Neuronal stem cell (in vitro differentiated cells): ENCODE measurements at regions not wholly inside any gene's neighbourhood (a gene's known extent, or its start where the extent isn't known, plus 50 kb on each side); places are given as distances from the start of the nearest gene placed in this dataset.

Experiments used
- DNase-seq: peaks from one replicate; pipeline ENCODE4 v3.0.0-alpha.2; 2013; ENCODE audit warnings: low spot score
- H2AFZ ChIP-seq: one replicate; pipeline ENCODE4 v1.6.1; 2013; ENCODE audit warnings: mild to moderate bottlenecking, low read length, inconsistent platforms
- H2AK5ac ChIP-seq: 2 replicates; pipeline ENCODE4 v1.6.1; 2013; ENCODE audit warnings: low read depth, mild to moderate bottlenecking, inconsistent platforms, low read length, moderate library complexity, mixed read lengths
- H2BK120ac ChIP-seq: 2 replicates; pipeline ENCODE4 v1.6.1; 2013; ENCODE audit warnings: low read depth, mild to moderate bottlenecking, inconsistent platforms, low read length, moderate library complexity, mixed read lengths
- H2BK12ac ChIP-seq: one replicate; pipeline ENCODE4 v1.6.1; 2013; ENCODE audit warnings: low read length, inconsistent platforms
- H2BK15ac ChIP-seq: 2 replicates; pipeline ENCODE4 v1.6.1; 2013; ENCODE audit warnings: mild to moderate bottlenecking, low read length, inconsistent platforms, mixed read lengths
- H2BK5ac ChIP-seq: one replicate; pipeline ENCODE4 v1.6.1; 2013; ENCODE audit warnings: inconsistent platforms, mild to moderate bottlenecking, low read length, moderate library complexity
- H3K14ac ChIP-seq: one replicate; pipeline ENCODE4 v1.6.1; 2013; ENCODE audit warnings: low read length, inconsistent platforms
- H3K18ac ChIP-seq: 2 replicates; pipeline ENCODE4 v1.6.1; 2013; ENCODE audit warnings: low read length, inconsistent platforms
- H3K23ac ChIP-seq: 2 replicates; pipeline ENCODE4 v1.6.1; 2013; ENCODE audit warnings: low read depth, mild to moderate bottlenecking, mixed read lengths, low read length, inconsistent platforms; ENCODE audit not compliant: poor library complexity
- H3K27ac ChIP-seq: replicated peaks from 3 replicates; pipeline ENCODE4 v1.5.1; 2013; ENCODE audit warnings: low read length, inconsistent platforms
- H3K27me3 ChIP-seq, 3 experiments: 2 replicates each; pipeline ENCODE4 v1.6.1; 2013; ENCODE audit warnings: low read length in 3 of 3, mild to moderate bottlenecking in 2 of 3, inconsistent platforms in 1 of 3, low read depth in 1 of 3, mixed read lengths in 1 of 3, moderate library complexity in 1 of 3; ENCODE audit not compliant: control insufficient read depth in 3 of 3, insufficient read depth in 3 of 3
- H3K36me3 ChIP-seq, 2 donors: replicated peaks in 1 of 2; 2 replicates each; pipeline ENCODE4 v1.6.1; 2013; ENCODE audit warnings: low read length in 2 of 2; ENCODE audit not compliant: control insufficient read depth in 2 of 2, insufficient read depth in 2 of 2
- H3K4ac ChIP-seq: 2 replicates; pipeline ENCODE4 v1.6.1; 2013; ENCODE audit warnings: inconsistent platforms, mild to moderate bottlenecking, low read length, moderate library complexity
- H3K4me1 ChIP-seq, 2 donors: 1 replicate in 1 of 2; 2 replicates in 1 of 2; pipeline ENCODE4 v1.6.1; 2013; ENCODE audit warnings: low read length in 2 of 2, low read depth in 1 of 2; ENCODE audit not compliant: control insufficient read depth in 2 of 2, insufficient read depth in 1 of 2
- H3K4me2 ChIP-seq: one replicate; pipeline ENCODE4 v1.6.1; 2013; ENCODE audit warnings: mild to moderate bottlenecking, low read length, inconsistent platforms; ENCODE audit not compliant: insufficient read depth, poor library complexity, severe bottlenecking
- H3K4me3 ChIP-seq, 2 donors: 2 replicates each; pipeline ENCODE4 v1.5.1; 2013; ENCODE audit warnings: low read length in 2 of 2, mild to moderate bottlenecking in 2 of 2, inconsistent platforms in 1 of 2, moderate library complexity in 1 of 2
- H3K79me1 ChIP-seq: one replicate; pipeline ENCODE4 v1.6.1; 2013; ENCODE audit warnings: low read depth, mild to moderate bottlenecking, inconsistent platforms, low read length, moderate library complexity
- H3K9ac ChIP-seq: one replicate; pipeline ENCODE4 v1.6.1; 2013; ENCODE audit warnings: mild to moderate bottlenecking, low read depth, low read length, inconsistent platforms; ENCODE audit not compliant: poor library complexity
- H3K9me3 ChIP-seq, 2 donors: replicated peaks in 1 of 2; 2 replicates each; pipeline versions ENCODE3 to v1.6.1; 2013; ENCODE audit warnings: low read length in 2 of 2, mild to moderate bottlenecking in 2 of 2, inconsistent platforms in 1 of 2, low read depth in 1 of 2, mixed read lengths in 1 of 2, moderate library complexity in 1 of 2; ENCODE audit not compliant: control insufficient read depth in 2 of 2, insufficient read depth in 1 of 2
- H4K8ac ChIP-seq: one replicate; pipeline ENCODE4 v1.6.1; 2013; ENCODE audit warnings: low read depth, mild to moderate bottlenecking, inconsistent platforms, low read length, moderate library complexity
- H4K91ac ChIP-seq: one replicate; pipeline ENCODE4 v1.6.1; 2013; ENCODE audit warnings: low read length, low read depth, mild to moderate bottlenecking, inconsistent platforms; ENCODE audit not compliant: poor library complexity
- WGBS, 2 donors: extraction: QIAGEN DNeasy Blood & Tissue Kit; methylation state at CpG; one replicate each; pipeline ENCODE4 v1.1.7; 2013; ENCODE audit warnings: missing lambda C conversion rate in 2 of 2, mixed read lengths in 1 of 2; ENCODE audit not compliant: insufficient read length in 2 of 2, insufficient replicate concordance in 1 of 2; ENCODE audit errors: extremely low coverage in 2 of 2; 5-methylcytosine and 5-hydroxymethylcytosine counted together

DNA sequence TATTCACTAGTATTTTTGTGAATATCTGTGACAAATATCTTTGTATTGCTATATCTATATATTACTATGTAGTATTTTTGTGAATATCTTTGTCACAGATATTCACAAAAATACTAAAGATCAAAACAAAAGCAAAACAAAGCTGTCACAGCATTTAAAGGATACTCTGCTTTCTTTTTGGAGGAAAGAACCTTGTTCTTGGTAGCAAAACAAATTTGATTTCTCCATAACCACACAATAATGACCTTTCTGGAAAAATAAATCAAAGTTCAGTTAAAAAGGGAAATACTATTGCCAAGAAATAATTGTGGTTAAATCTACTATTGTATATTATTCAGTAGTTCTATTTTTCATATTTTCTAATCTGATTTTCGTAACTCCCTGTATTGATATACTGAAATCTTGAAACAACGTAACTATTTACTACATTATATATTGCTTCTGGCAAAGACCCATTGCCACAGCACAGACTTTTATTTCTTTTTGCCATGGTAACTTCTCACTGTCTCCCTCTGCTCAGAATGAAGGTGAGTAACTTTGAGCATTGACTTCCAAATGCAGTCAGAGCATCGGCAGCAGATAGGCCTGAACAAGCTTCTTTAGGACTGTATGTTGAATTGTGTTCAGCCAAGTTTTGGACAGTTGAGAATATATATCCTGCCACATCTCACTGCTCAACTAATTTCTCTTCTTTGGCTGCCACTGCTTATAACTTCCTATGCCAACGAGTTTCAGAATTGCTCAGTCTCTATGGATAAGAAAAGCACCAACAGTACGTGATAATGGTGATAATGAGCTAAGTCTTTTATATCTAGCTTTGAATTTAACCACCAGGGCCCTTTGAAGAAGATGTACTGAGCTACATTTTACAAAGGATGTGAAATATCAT is 1097.2 kb upstream of the GJE1 start:
- Histone ChIP-seq H3K18ac (no peak overlapping the region), H2BK120ac (no peak overlapping the region), H2BK12ac (no peak overlapping the region), H3K4me1 (no peaks in the 10 kb centered on the region), H4K8ac (no peak overlapping the region), H4K91ac (no peak overlapping the region), H3K9me3 (no peaks in the 10 kb centered on the region), H2AFZ (no peak overlapping the region), H3K27ac (no peak overlapping the region), H3K36me3 (no peaks in the 10 kb centered on the region), H3K9ac (no peak overlapping the region), H3K4me3 (no peak overlapping the region), H3K79me1 (no peaks in the 10 kb centered on the region), H2BK5ac (no peak overlapping the region), H2BK15ac (no peak overlapping the region), H2AK5ac (no peak overlapping the region), H3K4ac (no peak overlapping the region), H3K14ac (no peak overlapping the region), H3K23ac (no peak overlapping the region), H3K4me2 (no peak overlapping the region), H3K27me3 (no peaks in the 10 kb centered on the region)
- DNase-seq, result no peak
- no CpG with 5 or more reads among the region's 5 CpGs for WGBS, 2 donors

- no peak overlapping the region for H3K9ac ChIP-seq
- H2AK5ac ChIP-seq, result no peak overlapping the region
- DNase-seq, result no peak
- H4K8ac ChIP-seq, result no peak overlapping the region
- H3K4me2 ChIP-seq, result no peak overlapping the region
- H3K4ac ChIP-seq, result no peak overlapping the region
- no peak overlapping the region for H3K4me3 ChIP-seq
- no peaks in the 10 kb centered on the region for H3K36me3 ChIP-seq
- H3K79me1 ChIP-seq, result no peaks in the 10 kb centered on the region
- no peak overlapping the region for H3K14ac ChIP-seq
- no peak overlapping the region for H3K27ac ChIP-seq
- H2BK12ac ChIP-seq, result no peak overlapping the region
- no peaks in the 10 kb centered on the region for H3K27me3 ChIP-seq
- no peak overlapping the region for H4K91ac ChIP-seq
- no peak overlapping the region for H2AFZ ChIP-seq
- no peak overlapping the region for H2BK15ac ChIP-seq
- H2BK120ac ChIP-seq, result no peak overlapping the region
- no peak overlapping the region for H3K23ac ChIP-seq
- H3K18ac ChIP-seq, result no peak overlapping the region
- H3K4me1 ChIP-seq, result no peaks in the 10 kb centered on the region
- H2BK5ac ChIP-seq, result no peak overlapping the region
- H3K9me3 ChIP-seq, result no peaks in the 10 kb centered on the region
Measured at GRCh38 chr6:141033101-141033500, 1099.6 kb upstream of the GJE1 start.

- Histone ChIP-seq H2BK120ac (no peak overlapping the region), H3K4me1 (no peaks in the 10 kb centered on the region), H3K4me2 (no peak overlapping the region), H3K36me3 (no peaks in the 10 kb centered on the region), H2BK12ac (no peak overlapping the region), H3K9ac (no peak overlapping the region), H3K18ac (no peak overlapping the region), H3K79me1 (no peaks in the 10 kb centered on the region), H3K27me3 (no peaks in the 10 kb centered on the region), H2AFZ (no peak overlapping the region), H3K4ac (no peak overlapping the region), H3K14ac (no peak overlapping the region), H3K4me3 (no peak overlapping the region), H4K8ac (no peak overlapping the region), H3K27ac (no peak overlapping the region), H3K23ac (no peak overlapping the region), H2AK5ac (no peak overlapping the region), H4K91ac (no peak overlapping the region), H2BK5ac (no peak overlapping the region), H2BK15ac (no peak overlapping the region), H3K9me3 (no peaks in the 10 kb centered on the region)
- WGBS, 2 donors, result no CpG with 5 or more reads among the region's 1 CpG
- no peak for DNase-seq
Measured at GRCh38 chr6:141029908-141030307, 1102.8 kb upstream of the GJE1 start.

GRCh38 chr6:141028791-141029280 is 1103.9 kb upstream of the GJE1 start:
- DNase-seq, result no peak
- Histone ChIP-seq H3K9me3 (no peaks in the 10 kb centered on the region), H3K23ac (no peak overlapping the region), H2BK12ac (no peak overlapping the region), H2BK5ac (no peak overlapping the region), H3K4me2 (no peak overlapping the region), H3K27ac (no peak overlapping the region), H2AK5ac (no peak overlapping the region), H4K91ac (no peak overlapping the region), H4K8ac (no peak overlapping the region), H3K9ac (no peak overlapping the region), H3K4me3 (no peak overlapping the region), H3K4me1 (no peaks in the 10 kb centered on the region), H3K4ac (no peak overlapping the region), H2BK120ac (no peak overlapping the region), H2BK15ac (no peak overlapping the region), H3K14ac (no peak overlapping the region), H3K27me3 (no peaks in the 10 kb centered on the region), H2AFZ (no peak overlapping the region), H3K36me3 (no peaks in the 10 kb centered on the region), H3K79me1 (no peaks in the 10 kb centered on the region), H3K18ac (no peak overlapping the region)
- no CpG with 5 or more reads among the region's 2 CpGs for WGBS, 2 donors
